ENCODE measurements at regions not wholly inside any gene's neighbourhood (a gene's known extent, or its start where the extent isn't known, plus 50 kb on each side); places are given as distances from the start of the nearest gene placed in this dataset.
"Not testable (repeated sequence)": the region's sequence is repeated elsewhere in the genome, so short reads cannot be mapped to it uniquely, and the experiment has no call there.

DNA sequence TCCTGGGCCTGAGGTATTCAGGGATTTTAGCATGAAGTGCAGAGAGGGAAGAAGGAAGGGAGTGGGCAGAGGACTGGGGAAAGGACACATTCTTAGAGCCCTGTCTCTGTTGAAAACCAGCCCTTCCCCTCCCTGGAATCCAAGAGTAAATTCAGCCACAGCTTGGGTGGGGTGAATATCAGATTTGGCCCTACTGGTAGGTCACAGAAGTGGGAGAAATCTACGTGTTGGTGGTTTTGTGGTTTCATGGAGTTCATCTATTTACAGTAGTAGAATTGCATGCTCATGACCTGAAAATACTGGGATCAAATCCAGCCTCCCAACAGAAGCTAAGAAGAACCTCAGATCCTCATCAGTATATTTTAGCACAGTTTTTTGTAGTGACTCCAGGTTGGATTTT, 404.4 kb downstream of the BMP2 start:
- DNase-seq (ENCODE audit: low spot score): no peak

DNA sequence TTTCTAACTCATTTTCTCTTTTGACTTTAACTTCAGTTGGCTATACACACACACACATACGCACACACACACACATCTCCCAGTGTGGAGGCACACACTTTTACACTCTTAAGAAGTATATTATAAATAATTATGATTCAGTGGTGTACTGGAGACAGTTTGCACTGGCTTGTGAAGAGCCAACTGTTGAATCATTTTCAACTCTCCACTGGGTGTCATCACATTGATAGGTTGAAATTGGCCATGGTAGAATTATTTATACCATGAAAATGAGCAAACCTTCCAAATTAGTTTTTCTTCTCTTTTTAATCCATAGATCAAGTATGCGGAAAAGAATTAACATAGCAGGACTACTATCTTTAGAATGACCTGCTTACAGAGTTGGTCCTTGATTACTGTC, 407.1 kb downstream of the BMP2 start:
- DNase-seq (ENCODE audit: low spot score): no peak

- DNase-seq (ENCODE audit: low spot score): not testable (repeated sequence)
Observed at GRCh38 chr20:7175827-7176226, 408.3 kb downstream of the BMP2 start.

GRCh38 chr20:7178004-7178403, 410.5 kb downstream of the BMP2 start:
- DNase-seq (ENCODE audit: low spot score): no peak

DNA sequence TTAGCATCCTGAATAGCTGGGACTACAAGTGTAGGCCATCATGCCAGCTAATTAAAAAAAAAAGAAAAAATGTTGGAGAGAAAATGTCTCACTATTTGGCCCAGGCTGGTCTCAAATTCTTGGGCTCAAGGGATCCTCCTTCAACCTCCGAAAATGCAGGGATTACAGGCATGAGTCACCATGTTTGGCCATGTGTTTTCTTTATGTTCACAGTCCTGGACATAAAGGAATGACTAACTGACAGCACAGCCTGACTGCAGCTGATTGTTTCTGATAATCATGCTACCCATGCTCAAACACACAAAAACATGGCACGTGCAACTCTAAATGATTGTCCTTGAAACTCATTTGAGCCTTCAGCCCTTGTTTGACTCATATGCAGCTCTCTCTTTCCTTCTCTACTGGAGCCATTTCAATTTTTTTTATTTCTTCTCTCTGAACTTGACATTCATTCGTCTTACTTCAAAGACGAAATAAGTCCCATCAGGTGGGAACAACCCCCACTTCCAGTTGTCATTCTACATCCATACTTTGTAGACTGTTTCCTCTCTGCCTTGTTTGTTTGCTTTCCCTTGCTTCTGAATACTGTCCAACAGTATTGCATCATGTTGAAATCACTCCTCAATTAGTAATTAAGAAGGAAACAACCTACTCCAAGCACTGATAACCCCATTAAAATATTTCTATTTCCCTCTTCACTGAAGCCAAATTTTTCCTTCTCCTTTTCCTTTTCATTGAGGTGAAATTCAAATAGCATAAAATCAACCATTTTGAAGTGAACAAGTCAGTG, 413.0 kb downstream of the BMP2 start:
- DNase-seq (ENCODE audit: low spot score): no peak

DNA sequence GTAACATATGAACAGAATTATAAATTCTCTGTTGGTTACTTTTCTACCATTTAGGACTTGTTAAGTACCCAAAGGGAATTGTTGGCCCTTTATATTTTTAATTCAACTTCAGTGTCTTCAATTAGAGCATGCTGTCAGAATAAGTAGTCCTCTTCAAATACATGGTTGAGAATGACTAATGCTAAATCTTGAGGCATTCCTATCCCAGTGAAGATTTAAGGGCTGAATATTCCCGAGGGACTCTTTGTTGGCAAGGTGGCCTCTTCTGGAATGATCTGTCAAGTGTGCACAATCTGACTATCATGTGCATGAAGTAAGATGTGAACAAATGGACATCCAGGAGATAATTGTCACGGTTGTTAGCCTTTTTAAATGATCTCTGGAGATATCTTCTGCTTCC, 421.7 kb downstream of the BMP2 start:
- DNase-seq (ENCODE audit: low spot score): no peak

DNA sequence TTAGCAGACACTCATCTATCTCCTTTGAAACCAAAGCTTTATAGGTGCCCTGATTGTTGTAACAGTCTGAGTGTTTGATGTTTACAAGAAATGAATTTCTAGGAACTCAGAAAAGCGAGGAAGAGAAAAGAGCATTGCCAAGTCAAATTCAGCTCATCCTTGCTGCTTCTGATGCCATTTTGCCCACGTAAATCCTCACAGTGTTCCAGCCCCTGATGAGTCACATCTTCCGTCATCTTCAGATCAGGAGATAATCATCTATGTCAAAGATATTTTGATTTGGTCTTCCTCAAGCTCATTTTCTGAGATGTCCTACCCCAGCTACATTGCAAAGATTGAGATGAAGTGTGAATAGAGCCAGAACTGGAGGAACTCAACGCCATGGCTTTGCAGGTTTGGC, 426.2 kb downstream of the BMP2 start:
- DNase-seq (ENCODE audit: low spot score): no peak

- no peak for DNase-seq (ENCODE audit: low spot score)
Observed at GRCh38 chr20:7195704-7196103, 428.2 kb downstream of the BMP2 start.

DNA sequence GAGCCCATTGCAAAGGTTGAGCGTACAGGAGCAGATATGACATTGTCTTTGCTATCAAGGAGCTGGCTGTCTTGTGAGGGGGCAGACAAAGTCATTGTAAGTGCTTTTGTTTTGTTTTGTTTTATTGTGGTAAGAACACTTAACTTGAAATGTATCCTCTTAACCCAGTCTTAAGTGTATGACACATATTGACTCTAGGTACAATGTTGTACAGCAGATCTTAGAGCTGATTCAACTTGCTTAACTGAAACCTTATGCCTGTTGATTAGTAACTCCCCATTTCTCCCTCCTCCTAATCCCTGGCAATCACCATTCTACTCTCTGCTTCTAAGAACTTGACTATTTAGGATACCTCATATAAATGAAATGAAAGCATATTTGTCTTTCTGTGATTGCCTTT, 429.0 kb downstream of the BMP2 start:
- no peak for DNase-seq (ENCODE audit: low spot score)

DNA sequence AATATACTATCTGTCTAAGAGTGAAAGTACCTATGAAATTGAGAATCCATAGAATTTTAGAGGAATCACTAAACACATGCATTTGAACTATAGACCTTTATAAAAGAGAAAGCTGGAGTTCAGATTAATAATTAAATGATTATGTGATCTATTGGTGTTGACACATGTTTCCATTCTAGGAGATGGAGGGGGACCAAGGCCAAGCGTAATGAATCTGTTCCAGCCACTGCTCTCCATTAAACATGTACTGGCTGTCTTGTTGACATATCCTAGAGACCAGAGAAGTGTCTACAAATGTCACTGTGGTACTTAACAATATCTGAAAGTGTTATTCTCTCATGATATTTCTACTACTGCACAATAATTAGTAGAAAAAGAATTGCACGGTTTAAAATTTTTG, 432.4 kb downstream of the BMP2 start:
- DNase-seq (ENCODE audit: low spot score): no peak

- no peak for DNase-seq (ENCODE audit: low spot score)
Observed at GRCh38 chr20:7207186-7207798, 439.8 kb downstream of the BMP2 start.

DNA sequence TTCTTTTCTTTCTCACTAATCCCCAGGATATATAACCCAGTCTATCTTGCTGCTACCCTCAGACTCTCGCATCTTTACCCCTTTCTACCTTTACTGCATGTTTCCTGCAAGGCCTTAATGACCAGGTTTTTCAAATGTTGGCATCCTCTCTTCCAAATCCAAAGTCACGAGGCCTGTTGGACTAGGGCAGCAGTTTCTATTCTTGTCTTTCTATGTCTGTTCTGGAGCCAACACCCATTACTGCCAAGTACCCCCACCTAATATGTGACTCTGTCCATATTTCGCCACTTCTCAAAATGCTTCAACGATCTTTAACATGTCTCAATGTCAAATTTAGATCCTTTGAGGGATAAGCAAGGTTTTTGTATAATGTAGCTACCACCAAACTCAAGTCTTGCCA, 443.4 kb downstream of the BMP2 start:
- no peak for DNase-seq (ENCODE audit: low spot score)

GRCh38 chr20:7214081-7214740, 446.7 kb downstream of the BMP2 start:
- no peak for DNase-seq (ENCODE audit: low spot score)

DNA sequence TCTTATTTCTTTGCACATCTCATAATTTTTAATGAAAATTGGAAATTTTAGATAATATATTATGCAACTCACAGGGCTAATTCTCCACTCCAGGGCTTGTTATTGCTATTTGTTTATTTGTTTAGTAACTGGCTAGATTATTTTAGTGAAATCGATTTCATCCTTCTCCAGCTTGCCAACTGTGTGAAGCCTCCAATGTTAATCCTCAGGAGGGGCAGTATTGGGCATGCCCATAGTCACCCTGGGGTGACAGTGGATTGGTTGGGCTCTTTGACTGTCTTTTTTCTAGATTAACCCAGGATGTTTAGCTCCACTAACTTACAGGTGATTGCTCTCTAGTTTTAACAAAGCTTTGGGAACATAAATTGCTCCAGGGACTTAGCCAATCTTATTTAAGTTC, 450.1 kb downstream of the BMP2 start:
- DNase-seq (ENCODE audit: low spot score): no peak

DNA sequence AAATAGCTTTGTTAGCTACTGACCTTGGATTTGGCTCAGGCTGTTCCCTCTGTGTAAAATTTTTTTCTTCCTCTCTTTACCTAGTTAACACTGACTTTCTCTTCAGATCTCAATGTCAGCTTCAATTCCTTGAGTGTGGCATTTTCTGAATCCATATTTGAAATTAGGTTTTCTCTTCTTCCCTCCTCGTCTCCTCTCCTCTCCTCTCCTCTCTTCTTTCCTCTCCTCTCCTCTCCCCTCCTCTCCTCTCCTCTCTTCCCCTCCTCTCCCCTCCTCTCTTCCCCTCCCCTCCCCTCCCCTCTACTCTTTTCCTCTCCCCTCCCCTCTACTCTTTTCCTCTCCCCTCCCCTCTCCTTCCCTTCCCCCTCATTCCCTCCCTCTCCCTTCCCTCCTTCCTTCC, 453.3 kb downstream of the BMP2 start:
- DNase-seq (ENCODE audit: low spot score): no peak

DNA sequence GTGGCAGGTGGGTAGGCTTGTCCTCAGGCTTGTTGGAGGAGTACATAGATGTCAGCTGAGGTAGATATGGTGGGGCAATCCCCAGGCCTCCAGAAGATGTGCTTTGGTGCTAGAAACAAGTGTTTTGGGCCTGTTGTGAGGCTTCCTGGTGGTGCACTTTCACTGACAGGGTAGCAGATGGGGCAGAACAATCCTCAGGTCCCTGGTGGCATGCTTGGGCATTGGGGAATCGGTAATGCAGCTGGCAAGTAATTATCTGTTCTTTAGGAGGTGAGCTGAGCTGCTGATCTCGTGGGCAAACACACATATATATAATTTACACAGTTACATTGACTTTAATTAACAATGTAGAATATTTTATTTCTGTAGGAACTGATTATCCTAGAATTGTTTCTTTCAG, 458.7 kb downstream of the BMP2 start:
- DNase-seq (ENCODE audit: low spot score): no peak

- DNase-seq (ENCODE audit: low spot score): no peak
Observed at GRCh38 chr20:7231303-7231702, 463.8 kb downstream of the BMP2 start.

GRCh38 chr20:7232796-7233195, 465.3 kb downstream of the BMP2 start:
- DNase-seq (ENCODE audit: low spot score): no peak

- DNase-seq (ENCODE audit: low spot score): no peak
Observed at GRCh38 chr20:7237251-7237650, 469.8 kb downstream of the BMP2 start.

DNA sequence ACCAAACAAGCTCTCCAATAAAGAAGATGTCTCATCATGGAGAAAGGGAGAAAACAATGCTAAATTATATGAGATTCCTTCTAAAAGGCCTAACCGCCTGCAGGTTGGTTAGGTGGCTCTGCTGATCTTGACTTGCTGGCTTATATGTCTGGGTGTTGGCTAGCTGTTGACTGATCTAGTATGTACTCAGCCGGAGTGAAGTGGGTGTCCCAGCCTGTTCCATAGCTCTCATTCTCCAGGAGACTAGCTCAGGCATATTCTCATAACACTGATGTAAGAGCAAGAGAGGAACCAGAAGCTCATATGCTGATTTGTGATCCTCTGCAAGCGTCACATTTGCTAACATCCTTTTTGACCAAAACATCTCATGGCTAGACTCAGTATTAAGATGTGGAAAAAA, 473.0 kb downstream of the BMP2 start:
- DNase-seq (ENCODE audit: low spot score): no peak

GRCh38 chr20:7248281-7249201, 481.1 kb downstream of the BMP2 start:
- no peak for DNase-seq (ENCODE audit: low spot score)

DNA sequence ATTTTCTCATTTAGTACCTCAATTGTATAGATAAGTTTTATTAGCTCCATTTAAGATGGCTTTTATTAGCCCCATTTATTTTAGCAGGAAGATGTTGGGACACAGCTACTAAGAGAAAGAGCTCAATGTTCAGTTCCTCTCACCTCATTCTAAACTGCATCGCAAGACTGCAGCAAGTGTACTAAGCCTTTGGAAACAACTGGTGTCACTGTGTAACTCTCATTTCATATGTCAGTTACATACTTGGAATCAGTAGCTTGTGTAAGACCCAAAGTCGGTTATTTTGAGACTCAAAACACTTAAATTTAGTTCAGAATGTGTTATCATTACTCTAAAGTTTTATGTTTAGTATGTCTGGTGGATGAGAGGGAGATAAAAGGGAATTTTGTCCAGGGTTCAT, 482.9 kb downstream of the BMP2 start:
- no peak for DNase-seq (ENCODE audit: low spot score)
